ENCODE measurements at regions not wholly inside any gene's neighbourhood (a gene's known extent, or its start where the extent isn't known, plus 50 kb on each side); places are given as distances from the start of the nearest gene placed in this dataset.

DNA sequence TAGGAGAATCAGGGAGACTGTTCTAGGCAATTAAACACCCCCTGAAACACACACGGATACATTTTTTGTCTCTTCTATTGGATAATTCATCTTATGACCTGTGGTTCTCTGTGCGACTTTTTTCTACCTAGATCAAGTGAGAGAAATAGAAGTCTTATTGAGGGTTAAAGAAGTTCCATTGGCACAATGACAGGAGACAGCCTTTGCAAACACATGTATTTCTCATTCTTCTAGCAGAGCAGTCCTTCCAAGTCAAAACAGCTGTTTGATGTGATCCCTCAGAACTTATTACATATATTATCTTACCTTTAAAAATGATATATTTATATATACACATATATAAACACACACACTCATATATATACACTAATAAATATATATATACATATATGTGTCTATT, 496.7 kb downstream of the SLC6A15 start:
- Histone ChIP-seq H3K27ac (ENCODE audit: low read length) (no peak overlapping the region), H3K27me3 (ENCODE audit: control insufficient read depth, insufficient read depth, low read length) (no peaks in the 10 kb centered on the region), H3K36me3 (ENCODE audit: control insufficient read depth, insufficient read depth, low read length) (no peaks in the 10 kb centered on the region), H3K4me1 (ENCODE audit: control insufficient read depth, insufficient read depth, low read length) (no peaks in the 10 kb centered on the region), H3K9me3 (ENCODE audit: control insufficient read depth, insufficient read depth, low read length) (no peaks in the 10 kb centered on the region), H3K4me3 (ENCODE audit: low read length) (no peak overlapping the region)
- H3K27me3 Mint-ChIP-seq (ENCODE audit: low read depth in 2 of 2): no peaks in the 10 kb centered on the region
- no peaks in the 10 kb centered on the region for H3K36me3 Mint-ChIP-seq
- H3K9me3 Mint-ChIP-seq: peaks cover 8 to 9% of the 10 kb centered on the region in 2 donors
- TF ChIP-seq, protein P1, sequence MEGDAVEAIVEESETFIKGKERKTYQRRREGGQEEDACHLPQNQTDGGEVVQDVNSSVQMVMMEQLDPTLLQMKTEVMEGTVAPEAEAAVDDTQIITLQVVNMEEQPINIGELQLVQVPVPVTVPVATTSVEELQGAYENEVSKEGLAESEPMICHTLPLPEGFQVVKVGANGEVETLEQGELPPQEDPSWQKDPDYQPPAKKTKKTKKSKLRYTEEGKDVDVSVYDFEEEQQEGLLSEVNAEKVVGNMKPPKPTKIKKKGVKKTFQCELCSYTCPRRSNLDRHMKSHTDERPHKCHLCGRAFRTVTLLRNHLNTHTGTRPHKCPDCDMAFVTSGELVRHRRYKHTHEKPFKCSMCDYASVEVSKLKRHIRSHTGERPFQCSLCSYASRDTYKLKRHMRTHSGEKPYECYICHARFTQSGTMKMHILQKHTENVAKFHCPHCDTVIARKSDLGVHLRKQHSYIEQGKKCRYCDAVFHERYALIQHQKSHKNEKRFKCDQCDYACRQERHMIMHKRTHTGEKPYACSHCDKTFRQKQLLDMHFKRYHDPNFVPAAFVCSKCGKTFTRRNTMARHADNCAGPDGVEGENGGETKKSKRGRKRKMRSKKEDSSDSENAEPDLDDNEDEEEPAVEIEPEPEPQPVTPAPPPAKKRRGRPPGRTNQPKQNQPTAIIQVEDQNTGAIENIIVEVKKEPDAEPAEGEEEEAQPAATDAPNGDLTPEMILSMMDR (IDR thresholded peaks at IDR 0.05): no peak
- H3K4me3 Mint-ChIP-seq: no peak overlapping the region
- WGBS (ENCODE audit: insufficient coverage): 75% methylated on average over 1 of the region's 2 CpGs
- no peaks in the 10 kb centered on the region for H3K4me1 Mint-ChIP-seq
- no peak overlapping the region for H3K27ac Mint-ChIP-seq
- intact Hi-C loops (cut with micrococcal nuclease): no loop called here
- no peak for ATAC-seq
- DNase-seq: no peak

- Histone ChIP-seq H3K36me3 (ENCODE audit: control insufficient read depth, insufficient read depth, low read length) (no peaks in the 10 kb centered on the region), H3K4me3 (ENCODE audit: low read length) (no peak overlapping the region), H3K27me3 (ENCODE audit: control insufficient read depth, insufficient read depth, low read length) (no peaks in the 10 kb centered on the region), H3K27ac (ENCODE audit: low read length) (no peak overlapping the region), H3K4me1 (ENCODE audit: control insufficient read depth, insufficient read depth, low read length) (no peaks in the 10 kb centered on the region), H3K9me3 (ENCODE audit: control insufficient read depth, insufficient read depth, low read length) (no peaks in the 10 kb centered on the region)
- H3K9me3 Mint-ChIP-seq: peaks cover 9 to 15% of the 10 kb centered on the region in 2 donors
- no peaks in the 10 kb centered on the region for H3K4me1 Mint-ChIP-seq
- intact Hi-C loops (cut with micrococcal nuclease): no loop called here
- H3K27me3 Mint-ChIP-seq (ENCODE audit: low read depth in 2 of 2): no peaks in the 10 kb centered on the region
- no peak overlapping the region for H3K4me3 Mint-ChIP-seq
- H3K27ac Mint-ChIP-seq: no peak overlapping the region
- DNase-seq: no peak
- WGBS (ENCODE audit: insufficient coverage): 100% methylated on average over 1 of the region's 2 CpGs
- TF ChIP-seq, protein P1 (IDR thresholded peaks at IDR 0.05): no peak
- no peak for ATAC-seq
- H3K36me3 Mint-ChIP-seq: no peaks in the 10 kb centered on the region
Observed at GRCh38 chr12:84413656-84414055, 498.9 kb downstream of the SLC6A15 start.

DNA sequence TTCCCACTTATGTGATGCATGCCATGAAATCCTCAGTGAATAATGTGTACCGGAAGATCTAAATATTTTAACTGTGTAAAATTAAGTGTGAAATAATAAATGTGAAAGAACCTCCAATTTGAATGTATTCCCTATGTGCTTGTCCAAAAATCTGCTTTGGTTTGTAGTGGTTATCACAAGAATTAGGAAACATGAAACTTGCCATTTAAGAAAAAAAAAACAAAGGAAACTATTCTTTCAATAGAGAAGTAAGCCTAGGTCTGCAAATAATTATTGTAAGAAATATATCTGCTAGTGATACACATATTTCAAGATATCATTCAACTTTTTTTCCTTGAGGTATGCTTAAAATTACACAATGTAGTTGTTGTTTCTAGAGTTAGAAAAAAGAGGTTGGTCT, 500.4 kb downstream of the SLC6A15 start:
- no peak for DNase-seq
- Histone ChIP-seq H3K9me3 (ENCODE audit: control insufficient read depth, insufficient read depth, low read length) (no peaks in the 10 kb centered on the region), H3K4me3 (ENCODE audit: low read length) (no peak overlapping the region), H3K36me3 (ENCODE audit: control insufficient read depth, insufficient read depth, low read length) (no peaks in the 10 kb centered on the region), H3K27ac (ENCODE audit: low read length) (no peak overlapping the region), H3K4me1 (ENCODE audit: control insufficient read depth, insufficient read depth, low read length) (no peaks in the 10 kb centered on the region), H3K27me3 (ENCODE audit: control insufficient read depth, insufficient read depth, low read length) (no peaks in the 10 kb centered on the region)
- 100% methylated on average over 1 of the region's 1 CpG for WGBS (ENCODE audit: insufficient coverage)
- no peaks in the 10 kb centered on the region for H3K4me1 Mint-ChIP-seq
- intact Hi-C loops (cut with micrococcal nuclease): no loop called here
- no peaks in the 10 kb centered on the region for H3K27me3 Mint-ChIP-seq (ENCODE audit: low read depth in 2 of 2)
- H3K27ac Mint-ChIP-seq: no peak overlapping the region
- no peak overlapping the region for H3K4me3 Mint-ChIP-seq
- TF ChIP-seq, protein P1 (IDR thresholded peaks at IDR 0.05): no peak
- H3K9me3 Mint-ChIP-seq: peaks cover 13 to 21% of the 10 kb centered on the region in 2 donors
- ATAC-seq: no peak
- no peaks in the 10 kb centered on the region for H3K36me3 Mint-ChIP-seq

- DNase-seq (no peak), ATAC-seq (no peak)
- no peaks in the 10 kb centered on the region for H3K36me3 ChIP-seq (ENCODE audit: control insufficient read depth, insufficient read depth, low read length)
- H3K9me3 Mint-ChIP-seq: peaks cover 10 to 21% of the 10 kb centered on the region in 2 donors
- H3K4me3 Mint-ChIP-seq: no peak overlapping the region
- no peaks in the 10 kb centered on the region for H3K4me1 Mint-ChIP-seq
- TF ChIP-seq, protein P1 (IDR thresholded peaks at IDR 0.05): no peak
- no peaks in the 10 kb centered on the region for H3K4me1 ChIP-seq (ENCODE audit: control insufficient read depth, insufficient read depth, low read length)
- H3K27ac Mint-ChIP-seq: no peak overlapping the region
- no peaks in the 10 kb centered on the region for H3K36me3 Mint-ChIP-seq
- no peak overlapping the region for H3K27ac ChIP-seq (ENCODE audit: low read length)
- no peaks in the 10 kb centered on the region for H3K27me3 Mint-ChIP-seq (ENCODE audit: low read depth in 2 of 2)
- intact Hi-C loops (cut with micrococcal nuclease): no loop called here
- H3K9me3 ChIP-seq (ENCODE audit: control insufficient read depth, insufficient read depth, low read length): no peaks in the 10 kb centered on the region
- no peak overlapping the region for H3K4me3 ChIP-seq (ENCODE audit: low read length)
- 63% methylated on average over 3 of the region's 3 CpGs for WGBS (ENCODE audit: insufficient coverage)
- no peaks in the 10 kb centered on the region for H3K27me3 ChIP-seq (ENCODE audit: control insufficient read depth, insufficient read depth, low read length)
Observed at GRCh38 chr12:84411031-84411430, 501.6 kb downstream of the SLC6A15 start.

All from natural killer cell (primary cell).